Prostate gland (tissue), 2 donors: ENCODE measurements at regions not wholly inside any gene's neighbourhood (a gene's known extent, or its start where the extent isn't known, plus 50 kb on each side); places are given as distances from the start of the nearest gene placed in this dataset.

Experiments
- CTCF ChIP-seq, 4 experiments: fragments of 200-600 bp in 2 of 4; fragments of 450-650 bp in 2 of 4; sonication (generic) in 2 of 4; IDR thresholded peaks; 1 replicate in 3 of 4; 2 replicates in 1 of 4; pipeline ENCODE4 v1.5.1; 2016 to 2019; ENCODE audit warnings: antibody characterized with exemption in 4 of 4, mild to moderate bottlenecking in 2 of 4, moderate library complexity in 2 of 4
- POLR2A ChIP-seq: fragments of 450-650 bp; IDR thresholded peaks from one replicate; pipeline ENCODE4 v1.6.1; 2016; ENCODE audit warnings: antibody characterized with exemption, mild to moderate bottlenecking
- POLR2AphosphoS5 ChIP-seq: sonication (generic); formaldehyde crosslinking; IDR thresholded peaks from one replicate; pipeline ENCODE4 v1.6.1; 2017; ENCODE audit warnings: antibody characterized with exemption

GRCh38 chr4:133592591-133592990 is 443.5 kb downstream of the PCDH10 start:
- TF ChIP-seq POLR2AphosphoS5 (no peak), CTCF (IDR thresholded peaks at IDR 0.05) (no peak), POLR2A (no peak)
